GM23338 (cell line): ENCODE measurements at regions not wholly inside any gene's neighbourhood (a gene's known extent, or its start where the extent isn't known, plus 50 kb on each side); places are given as distances from the start of the nearest gene placed in this dataset.

ENCODE experiments used
- ATAC-seq: fragments of 200-7000 bp; cut with Tn5 transposase; 3 replicates; pipeline ENCODE4 v1.9.1; 2020
- DNase-seq: peaks from one replicate; pipeline ENCODE4 v3.0.0-alpha.2; 2015; ENCODE audit warnings: low spot score
- H2AFZ ChIP-seq: fragments of 200-600 bp; sonication (generic); 2 replicates; pipeline ENCODE4 v1.8.0; 2016; ENCODE audit warnings: antibody characterized with exemption, mild to moderate bottlenecking, moderate library complexity
- H3F3A ChIP-seq: fragments of 200-600 bp; sonication (generic); replicated peaks from 2 replicates; pipeline ENCODE4 v1.8.0; 2017; ENCODE audit warnings: antibody characterized with exemption, mixed run types, low read depth
- H3K27ac ChIP-seq: fragments of 200-600 bp; sonication (generic); 2 replicates; pipeline ENCODE4 v1.6.1; 2016; ENCODE audit warnings: low read depth
- H3K27me3 ChIP-seq: fragments of 200-600 bp; sonication (generic); 2 replicates; pipeline ENCODE4 v1.8.0; 2016; ENCODE audit warnings: mild to moderate bottlenecking, mixed run types, moderate library complexity; ENCODE audit not compliant: insufficient read depth
- H3K36me3 ChIP-seq: fragments of 200-600 bp; sonication (generic); 2 replicates; pipeline ENCODE4 v1.8.0; 2016; ENCODE audit warnings: mild to moderate bottlenecking; ENCODE audit not compliant: insufficient read depth
- H3K4me1 ChIP-seq: fragments of 200-600 bp; sonication (generic); 2 replicates; pipeline ENCODE4 v1.8.0; 2016; ENCODE audit warnings: mild to moderate bottlenecking, moderate library complexity; ENCODE audit not compliant: insufficient read depth
- H3K4me2 ChIP-seq: fragments of 200-600 bp; sonication (generic); 2 replicates; pipeline ENCODE4 v1.7.1; 2017; ENCODE audit warnings: mixed run types
- H3K4me3 ChIP-seq: fragments of 200-600 bp; sonication (generic); 2 replicates; pipeline ENCODE4 v1.6.1; 2016; ENCODE audit warnings: mixed run types
- H3K79me2 ChIP-seq: fragments of 200-600 bp; sonication (generic); replicated peaks from 2 replicates; pipeline ENCODE4 v1.8.0; 2017; ENCODE audit warnings: mild to moderate bottlenecking; ENCODE audit not compliant: insufficient read depth
- H3K9me2 ChIP-seq: fragments of 200-600 bp; sonication (generic); 2 replicates; pipeline ENCODE4 v1.8.0; 2017; ENCODE audit not compliant: insufficient read depth
- H4K20me1 ChIP-seq: fragments of 200-600 bp; sonication (generic); replicated peaks from 2 replicates; pipeline ENCODE4 v1.8.0; 2017; ENCODE audit warnings: mild to moderate bottlenecking; ENCODE audit not compliant: insufficient read depth
- H3K27ac Mint-ChIP-seq: 2 replicates; pipeline ENCODE4 v1.8.0; 2020; ENCODE audit warnings: inconsistent platforms, mild to moderate bottlenecking, moderate library complexity, mixed read lengths
- H3K27me3 Mint-ChIP-seq: 3 replicates; pipeline ENCODE4 v1.8.0; 2022; ENCODE audit warnings: low read depth, mild to moderate bottlenecking, moderate library complexity, mixed read lengths, inconsistent platforms; ENCODE audit not compliant: insufficient read depth, poor library complexity
- H3K36me3 Mint-ChIP-seq: 3 replicates; pipeline ENCODE4 v1.8.0; 2021; ENCODE audit warnings: low read depth, mild to moderate bottlenecking, inconsistent platforms, moderate library complexity, mixed read lengths
- H3K4me1 Mint-ChIP-seq: 3 replicates; pipeline ENCODE4 v1.8.0; 2020; ENCODE audit warnings: mild to moderate bottlenecking, inconsistent platforms, mixed read lengths
- H3K4me3 Mint-ChIP-seq: 3 replicates; pipeline ENCODE4 v1.8.0; 2021; ENCODE audit warnings: moderate library complexity, mild to moderate bottlenecking, inconsistent platforms, mixed read lengths
- H3K9me3 Mint-ChIP-seq: 3 replicates; pipeline ENCODE4 v1.8.0; 2020; ENCODE audit warnings: moderate library complexity, mild to moderate bottlenecking, inconsistent platforms, mixed read lengths
- CREB1 ChIP-seq: fragments of 250-450 bp; sonication (Bioruptor Pico); IDR thresholded peaks from 2 replicates; pipeline ENCODE4 v1.5.0; 2020; ENCODE audit warnings: low read depth, mild to moderate bottlenecking, moderate library complexity
- EZH2 ChIP-seq: fragments of 200-600 bp; sonication (generic); IDR thresholded peaks from one replicate; pipeline ENCODE4 v1.8.0; 2017; ENCODE audit warnings: antibody characterized with exemption, mild to moderate bottlenecking, low read depth; ENCODE audit not compliant: unreplicated experiment
- EZH2phosphoT487 ChIP-seq: fragments of 200-600 bp; sonication (generic); IDR thresholded peaks from one replicate; pipeline ENCODE4 v1.8.1; 2018; ENCODE audit warnings: antibody characterized with exemption; ENCODE audit not compliant: unreplicated experiment
- JUNB ChIP-seq: IDR thresholded peaks from one replicate; pipeline ENCODE4 v1.6.1; 2016; ENCODE audit warnings: antibody characterized with exemption; ENCODE audit not compliant: unreplicated experiment
- NANOG ChIP-seq: IDR thresholded peaks from 2 replicates; pipeline ENCODE4 v1.6.1; 2016; ENCODE audit warnings: antibody characterized with exemption, borderline replicate concordance
- POLR2AphosphoS5 ChIP-seq: IDR thresholded peaks from 2 replicates; pipeline ENCODE4 v1.6.1; 2016; ENCODE audit warnings: antibody characterized with exemption, low read depth
- STAT1 ChIP-seq: IDR thresholded peaks from one replicate; pipeline ENCODE4 v1.6.1; 2016; ENCODE audit warnings: antibody characterized with exemption; ENCODE audit not compliant: unreplicated experiment
- ZNF114 ChIP-seq: fragments of 250-450 bp; sonication (Bioruptor Pico); IDR thresholded peaks from 2 replicates; pipeline ENCODE4 v1.5.0; 2020; ENCODE audit warnings: mild to moderate bottlenecking, moderate library complexity
- ZNF331 ChIP-seq: fragments of 250-450 bp; sonication (Bioruptor Pico); IDR thresholded peaks from 2 replicates; pipeline ENCODE4 v1.5.0; 2020; ENCODE audit warnings: low read depth, mild to moderate bottlenecking, moderate library complexity
- TF ChIP-seq, protein P1 (sequence below): IDR thresholded peaks from 2 replicates; pipeline ENCODE4 v1.6.1; 2016; ENCODE audit warnings: antibody characterized with exemption
- TF ChIP-seq, protein P2 (sequence below): fragments of 250-450 bp; sonication (Bioruptor Pico); IDR thresholded peaks from 2 replicates; pipeline ENCODE4 v1.5.0; 2020; ENCODE audit warnings: mild to moderate bottlenecking, moderate library complexity
- TF ChIP-seq, protein P3 (sequence below): IDR thresholded peaks from one replicate; pipeline ENCODE4 v1.6.1; 2018; ENCODE audit warnings: antibody characterized with exemption; ENCODE audit not compliant: unreplicated experiment
- TF ChIP-seq, protein P4 (sequence below), 2 experiments: fragments of 200-600 bp in 1 of 2; sonication (generic) in 1 of 2; conservative IDR thresholded peaks; 2 replicates each; pipeline versions ENCODE4 v1.5.1 to v1.6.1; 2016 to 2017; ENCODE audit warnings: antibody characterized with exemption in 2 of 2, low read depth in 2 of 2, mild to moderate bottlenecking in 2 of 2, moderate library complexity in 1 of 2

DNA sequence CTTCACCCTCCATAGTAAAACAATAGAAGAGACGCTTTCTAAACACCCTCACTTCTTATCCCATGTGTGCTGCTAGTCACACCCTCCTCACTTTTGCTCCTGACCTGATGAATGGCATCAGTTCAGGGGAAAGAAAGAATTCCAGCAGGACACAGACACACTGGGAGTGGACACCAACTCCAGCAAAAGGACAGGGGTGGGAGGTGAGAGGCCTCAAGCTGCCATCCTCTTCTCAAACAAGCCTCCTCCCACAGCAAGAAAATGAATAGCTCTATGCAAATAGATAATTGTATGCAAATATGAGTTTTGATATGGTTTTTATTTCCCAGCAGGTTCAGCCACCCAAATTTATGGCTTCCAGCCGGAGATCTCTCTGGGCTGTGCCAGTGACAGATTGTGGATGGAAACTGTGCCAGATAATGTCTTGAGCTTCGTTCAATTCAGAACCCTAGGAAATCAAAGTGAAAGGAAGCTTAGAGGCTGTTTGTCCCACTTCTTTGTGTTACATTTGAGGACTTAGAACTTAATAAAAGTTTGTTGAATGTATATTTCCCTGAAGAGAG is 209.3 kb upstream of the PPP2R3A start:
- 0 out of 2 replicates have a peak overlapping the region, but pooled peaks have one; percentile 14 for H2AFZ ChIP-seq
- ATAC-seq, result no peak
- H3K27me3 ChIP-seq, result no peaks in the 10 kb centered on the region
- DNase-seq, result no peak
- no peak overlapping the region for H3K4me3 ChIP-seq
- H3K27ac ChIP-seq, result no peak overlapping the region
- Mint-ChIP-seq H3K4me3 (no peak overlapping the region), H3K27ac (no peak overlapping the region), H3K4me1 (peaks cover 15% of the 10 kb centered on the region), H3K27me3 (peaks cover 8% of the 10 kb centered on the region), H3K36me3 (no peaks in the 10 kb centered on the region; the same call in 2 of the 3 replicates), H3K9me3 (no peaks in the 10 kb centered on the region)
- H3F3A ChIP-seq, result no peaks in the 10 kb centered on the region
- H3K9me2 ChIP-seq, result peaks cover 3% of the 10 kb centered on the region; the same call in 1 of the 2 replicates
- no peaks in the 10 kb centered on the region for H3K36me3 ChIP-seq
- no peak for TF ChIP-seq STAT1
- TF ChIP-seq CREB1 (CRISPR knock-in tag), result no peak
- no peak for TF ChIP-seq POLR2AphosphoS5
- TF ChIP-seq JUNB, result no peak
- TF ChIP-seq ZNF331, result no peak
- TF ChIP-seq, protein P1, sequence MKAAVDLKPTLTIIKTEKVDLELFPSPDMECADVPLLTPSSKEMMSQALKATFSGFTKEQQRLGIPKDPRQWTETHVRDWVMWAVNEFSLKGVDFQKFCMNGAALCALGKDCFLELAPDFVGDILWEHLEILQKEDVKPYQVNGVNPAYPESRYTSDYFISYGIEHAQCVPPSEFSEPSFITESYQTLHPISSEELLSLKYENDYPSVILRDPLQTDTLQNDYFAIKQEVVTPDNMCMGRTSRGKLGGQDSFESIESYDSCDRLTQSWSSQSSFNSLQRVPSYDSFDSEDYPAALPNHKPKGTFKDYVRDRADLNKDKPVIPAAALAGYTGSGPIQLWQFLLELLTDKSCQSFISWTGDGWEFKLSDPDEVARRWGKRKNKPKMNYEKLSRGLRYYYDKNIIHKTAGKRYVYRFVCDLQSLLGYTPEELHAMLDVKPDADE, result no peak
- TF ChIP-seq, protein P2, sequence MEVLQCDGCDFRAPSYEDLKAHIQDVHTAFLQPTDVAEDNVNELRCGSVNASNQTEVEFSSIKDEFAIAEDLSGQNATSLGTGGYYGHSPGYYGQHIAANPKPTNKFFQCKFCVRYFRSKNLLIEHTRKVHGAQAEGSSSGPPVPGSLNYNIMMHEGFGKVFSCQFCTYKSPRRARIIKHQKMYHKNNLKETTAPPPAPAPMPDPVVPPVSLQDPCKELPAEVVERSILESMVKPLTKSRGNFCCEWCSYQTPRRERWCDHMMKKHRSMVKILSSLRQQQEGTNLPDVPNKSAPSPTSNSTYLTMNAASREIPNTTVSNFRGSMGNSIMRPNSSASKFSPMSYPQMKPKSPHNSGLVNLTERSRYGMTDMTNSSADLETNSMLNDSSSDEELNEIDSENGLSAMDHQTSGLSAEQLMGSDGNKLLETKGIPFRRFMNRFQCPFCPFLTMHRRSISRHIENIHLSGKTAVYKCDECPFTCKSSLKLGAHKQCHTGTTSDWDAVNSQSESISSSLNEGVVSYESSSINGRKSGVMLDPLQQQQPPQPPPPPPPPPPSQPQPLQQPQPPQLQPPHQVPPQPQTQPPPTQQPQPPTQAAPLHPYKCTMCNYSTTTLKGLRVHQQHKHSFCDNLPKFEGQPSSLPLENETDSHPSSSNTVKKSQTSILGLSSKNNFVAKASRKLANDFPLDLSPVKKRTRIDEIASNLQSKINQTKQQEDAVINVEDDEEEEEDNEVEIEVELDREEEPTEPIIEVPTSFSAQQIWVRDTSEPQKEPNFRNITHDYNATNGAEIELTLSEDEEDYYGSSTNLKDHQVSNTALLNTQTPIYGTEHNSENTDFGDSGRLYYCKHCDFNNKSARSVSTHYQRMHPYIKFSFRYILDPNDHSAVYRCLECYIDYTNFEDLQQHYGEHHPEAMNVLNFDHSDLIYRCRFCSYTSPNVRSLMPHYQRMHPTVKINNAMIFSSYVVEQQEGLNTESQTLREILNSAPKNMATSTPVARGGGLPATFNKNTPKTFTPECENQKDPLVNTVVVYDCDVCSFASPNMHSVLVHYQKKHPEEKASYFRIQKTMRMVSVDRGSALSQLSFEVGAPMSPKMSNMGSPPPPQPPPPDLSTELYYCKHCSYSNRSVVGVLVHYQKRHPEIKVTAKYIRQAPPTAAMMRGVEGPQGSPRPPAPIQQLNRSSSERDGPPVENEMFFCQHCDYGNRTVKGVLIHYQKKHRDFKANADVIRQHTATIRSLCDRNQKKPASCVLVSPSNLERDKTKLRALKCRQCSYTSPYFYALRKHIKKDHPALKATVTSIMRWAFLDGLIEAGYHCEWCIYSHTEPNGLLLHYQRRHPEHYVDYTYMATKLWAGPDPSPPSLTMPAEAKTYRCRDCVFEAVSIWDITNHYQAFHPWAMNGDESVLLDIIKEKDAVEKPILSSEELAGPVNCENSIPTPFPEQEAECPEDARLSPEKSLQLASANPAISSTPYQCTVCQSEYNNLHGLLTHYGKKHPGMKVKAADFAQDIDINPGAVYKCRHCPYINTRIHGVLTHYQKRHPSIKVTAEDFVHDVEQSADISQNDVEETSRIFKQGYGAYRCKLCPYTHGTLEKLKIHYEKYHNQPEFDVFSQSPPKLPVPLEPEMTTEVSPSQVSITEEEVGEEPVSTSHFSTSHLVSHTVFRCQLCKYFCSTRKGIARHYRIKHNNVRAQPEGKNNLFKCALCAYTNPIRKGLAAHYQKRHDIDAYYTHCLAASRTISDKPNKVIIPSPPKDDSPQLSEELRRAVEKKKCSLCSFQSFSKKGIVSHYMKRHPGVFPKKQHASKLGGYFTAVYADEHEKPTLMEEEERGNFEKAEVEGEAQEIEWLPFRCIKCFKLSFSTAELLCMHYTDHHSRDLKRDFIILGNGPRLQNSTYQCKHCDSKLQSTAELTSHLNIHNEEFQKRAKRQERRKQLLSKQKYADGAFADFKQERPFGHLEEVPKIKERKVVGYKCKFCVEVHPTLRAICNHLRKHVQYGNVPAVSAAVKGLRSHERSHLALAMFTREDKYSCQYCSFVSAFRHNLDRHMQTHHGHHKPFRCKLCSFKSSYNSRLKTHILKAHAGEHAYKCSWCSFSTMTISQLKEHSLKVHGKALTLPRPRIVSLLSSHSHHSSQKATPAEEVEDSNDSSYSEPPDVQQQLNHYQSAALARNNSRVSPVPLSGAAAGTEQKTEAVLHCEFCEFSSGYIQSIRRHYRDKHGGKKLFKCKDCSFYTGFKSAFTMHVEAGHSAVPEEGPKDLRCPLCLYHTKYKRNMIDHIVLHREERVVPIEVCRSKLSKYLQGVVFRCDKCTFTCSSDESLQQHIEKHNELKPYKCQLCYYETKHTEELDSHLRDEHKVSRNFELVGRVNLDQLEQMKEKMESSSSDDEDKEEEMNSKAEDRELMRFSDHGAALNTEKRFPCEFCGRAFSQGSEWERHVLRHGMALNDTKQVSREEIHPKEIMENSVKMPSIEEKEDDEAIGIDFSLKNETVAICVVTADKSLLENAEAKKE (CRISPR knock-in tag), result no peak
- TF ChIP-seq NANOG, result no peak
- TF ChIP-seq EZH2, result no peak
- no peak for TF ChIP-seq EZH2phosphoT487
- TF ChIP-seq, protein P3, sequence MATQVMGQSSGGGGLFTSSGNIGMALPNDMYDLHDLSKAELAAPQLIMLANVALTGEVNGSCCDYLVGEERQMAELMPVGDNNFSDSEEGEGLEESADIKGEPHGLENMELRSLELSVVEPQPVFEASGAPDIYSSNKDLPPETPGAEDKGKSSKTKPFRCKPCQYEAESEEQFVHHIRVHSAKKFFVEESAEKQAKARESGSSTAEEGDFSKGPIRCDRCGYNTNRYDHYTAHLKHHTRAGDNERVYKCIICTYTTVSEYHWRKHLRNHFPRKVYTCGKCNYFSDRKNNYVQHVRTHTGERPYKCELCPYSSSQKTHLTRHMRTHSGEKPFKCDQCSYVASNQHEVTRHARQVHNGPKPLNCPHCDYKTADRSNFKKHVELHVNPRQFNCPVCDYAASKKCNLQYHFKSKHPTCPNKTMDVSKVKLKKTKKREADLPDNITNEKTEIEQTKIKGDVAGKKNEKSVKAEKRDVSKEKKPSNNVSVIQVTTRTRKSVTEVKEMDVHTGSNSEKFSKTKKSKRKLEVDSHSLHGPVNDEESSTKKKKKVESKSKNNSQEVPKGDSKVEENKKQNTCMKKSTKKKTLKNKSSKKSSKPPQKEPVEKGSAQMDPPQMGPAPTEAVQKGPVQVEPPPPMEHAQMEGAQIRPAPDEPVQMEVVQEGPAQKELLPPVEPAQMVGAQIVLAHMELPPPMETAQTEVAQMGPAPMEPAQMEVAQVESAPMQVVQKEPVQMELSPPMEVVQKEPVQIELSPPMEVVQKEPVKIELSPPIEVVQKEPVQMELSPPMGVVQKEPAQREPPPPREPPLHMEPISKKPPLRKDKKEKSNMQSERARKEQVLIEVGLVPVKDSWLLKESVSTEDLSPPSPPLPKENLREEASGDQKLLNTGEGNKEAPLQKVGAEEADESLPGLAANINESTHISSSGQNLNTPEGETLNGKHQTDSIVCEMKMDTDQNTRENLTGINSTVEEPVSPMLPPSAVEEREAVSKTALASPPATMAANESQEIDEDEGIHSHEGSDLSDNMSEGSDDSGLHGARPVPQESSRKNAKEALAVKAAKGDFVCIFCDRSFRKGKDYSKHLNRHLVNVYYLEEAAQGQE, result no peak
- TF ChIP-seq ZNF114, result no peak
- TF ChIP-seq, protein P4, sequence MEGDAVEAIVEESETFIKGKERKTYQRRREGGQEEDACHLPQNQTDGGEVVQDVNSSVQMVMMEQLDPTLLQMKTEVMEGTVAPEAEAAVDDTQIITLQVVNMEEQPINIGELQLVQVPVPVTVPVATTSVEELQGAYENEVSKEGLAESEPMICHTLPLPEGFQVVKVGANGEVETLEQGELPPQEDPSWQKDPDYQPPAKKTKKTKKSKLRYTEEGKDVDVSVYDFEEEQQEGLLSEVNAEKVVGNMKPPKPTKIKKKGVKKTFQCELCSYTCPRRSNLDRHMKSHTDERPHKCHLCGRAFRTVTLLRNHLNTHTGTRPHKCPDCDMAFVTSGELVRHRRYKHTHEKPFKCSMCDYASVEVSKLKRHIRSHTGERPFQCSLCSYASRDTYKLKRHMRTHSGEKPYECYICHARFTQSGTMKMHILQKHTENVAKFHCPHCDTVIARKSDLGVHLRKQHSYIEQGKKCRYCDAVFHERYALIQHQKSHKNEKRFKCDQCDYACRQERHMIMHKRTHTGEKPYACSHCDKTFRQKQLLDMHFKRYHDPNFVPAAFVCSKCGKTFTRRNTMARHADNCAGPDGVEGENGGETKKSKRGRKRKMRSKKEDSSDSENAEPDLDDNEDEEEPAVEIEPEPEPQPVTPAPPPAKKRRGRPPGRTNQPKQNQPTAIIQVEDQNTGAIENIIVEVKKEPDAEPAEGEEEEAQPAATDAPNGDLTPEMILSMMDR (conservative IDR thresholded peaks at IDR 0.05; ENCODE audit: low read depth in 2 of 2), result no peak
- H3K79me2 ChIP-seq, result no peaks in the 10 kb centered on the region
- no peak overlapping the region for H3K4me2 ChIP-seq
- H3K4me1 ChIP-seq, result peaks cover 4% of the 10 kb centered on the region; the same call in 1 of the 2 replicates
- no peaks in the 10 kb centered on the region for H4K20me1 ChIP-seq
